ENCODE measurements at regions not wholly inside any gene's neighbourhood (a gene's known extent, or its start where the extent isn't known, plus 50 kb on each side); places are given as distances from the start of the nearest gene placed in this dataset.

- TF ChIP-seq POLR2A (IDR thresholded peaks at IDR 0.05) (no peak), CTCF (IDR thresholded peaks at IDR 0.05) (no peak)
Observed at GRCh38 chr13:47549219-47549752, 451.8 kb downstream of the SUCLA2 start.
